Liver (tissue), 7 donors: ENCODE measurements at regions not wholly inside any gene's neighbourhood (a gene's known extent, or its start where the extent isn't known, plus 50 kb on each side); places are given as distances from the start of the nearest gene placed in this dataset.

Experiments used
- DNase-seq: peaks from one replicate; pipeline ENCODE4 v3.0.0-alpha.2; 2017; ENCODE audit warnings: low spot score
- H3K27ac ChIP-seq, 2 donors: one replicate each; pipeline ENCODE4 v1.7.0; 2013; ENCODE audit warnings: inconsistent platforms in 2 of 2, low read length in 2 of 2, control low read depth in 1 of 2, low read depth in 1 of 2, mild to moderate bottlenecking in 1 of 2
- H3K27me3 ChIP-seq, 4 donors: one replicate each; pipeline versions ENCODE4 v1.6.1 to v1.7.0; 2013; ENCODE audit warnings: low read length in 3 of 4, inconsistent platforms in 1 of 4, mild to moderate bottlenecking in 1 of 4, moderate library complexity in 1 of 4; ENCODE audit not compliant: control insufficient read depth in 4 of 4, insufficient read depth in 4 of 4
- H3K36me3 ChIP-seq, 4 donors: one replicate each; pipeline versions ENCODE4 v1.6.1 to v1.7.0; 2013; ENCODE audit warnings: low read length in 3 of 4, mild to moderate bottlenecking in 3 of 4, low read depth in 1 of 4, moderate library complexity in 1 of 4; ENCODE audit not compliant: control insufficient read depth in 4 of 4, insufficient read depth in 3 of 4
- H3K4me1 ChIP-seq, 4 donors: one replicate each; pipeline versions ENCODE4 v1.6.1 to v1.7.0; 2013; ENCODE audit warnings: low read length in 3 of 4, mild to moderate bottlenecking in 3 of 4, moderate library complexity in 1 of 4; ENCODE audit not compliant: control insufficient read depth in 4 of 4, insufficient read depth in 4 of 4
- H3K4me3 ChIP-seq, 3 donors: one replicate each; pipeline versions ENCODE4 v1.6.1 to v1.7.0; 2013; ENCODE audit warnings: low read length in 3 of 3, control low read depth in 1 of 3, low read depth in 1 of 3, mild to moderate bottlenecking in 1 of 3
- H3K9ac ChIP-seq, 2 donors: one replicate each; pipeline ENCODE4 v1.7.0; 2013; ENCODE audit warnings: low read length in 2 of 2, mild to moderate bottlenecking in 2 of 2, moderate library complexity in 2 of 2, control low read depth in 1 of 2, low read depth in 1 of 2
- H3K9me3 ChIP-seq, 4 donors: one replicate each; pipeline versions ENCODE4 v1.6.1 to v1.7.0; 2013; ENCODE audit warnings: low read length in 3 of 4; ENCODE audit not compliant: control insufficient read depth in 4 of 4
- FOXA1 ChIP-seq: IDR thresholded peaks from 2 replicates; pipeline ENCODE4 v1.6.1; 2016; ENCODE audit warnings: antibody characterized with exemption
- HNF4G ChIP-seq: IDR thresholded peaks from 2 replicates; pipeline ENCODE4 v1.6.1; 2016; ENCODE audit warnings: antibody characterized with exemption
- WGBS: extraction: QIAGEN DNeasy Blood & Tissue Kit; methylation state at CpG from one replicate; pipeline ENCODE4 v1.1.7; 2013; 5-methylcytosine and 5-hydroxymethylcytosine counted together
- TF ChIP-seq, protein P1 (sequence below): IDR thresholded peaks from 2 replicates; pipeline ENCODE4 v1.6.1; 2016; ENCODE audit warnings: antibody characterized with exemption, mild to moderate bottlenecking
- donor health status: healthy.
- donor health status: healthy.
- donor health status: healthy.
- donor health status: healthy.

DNA sequence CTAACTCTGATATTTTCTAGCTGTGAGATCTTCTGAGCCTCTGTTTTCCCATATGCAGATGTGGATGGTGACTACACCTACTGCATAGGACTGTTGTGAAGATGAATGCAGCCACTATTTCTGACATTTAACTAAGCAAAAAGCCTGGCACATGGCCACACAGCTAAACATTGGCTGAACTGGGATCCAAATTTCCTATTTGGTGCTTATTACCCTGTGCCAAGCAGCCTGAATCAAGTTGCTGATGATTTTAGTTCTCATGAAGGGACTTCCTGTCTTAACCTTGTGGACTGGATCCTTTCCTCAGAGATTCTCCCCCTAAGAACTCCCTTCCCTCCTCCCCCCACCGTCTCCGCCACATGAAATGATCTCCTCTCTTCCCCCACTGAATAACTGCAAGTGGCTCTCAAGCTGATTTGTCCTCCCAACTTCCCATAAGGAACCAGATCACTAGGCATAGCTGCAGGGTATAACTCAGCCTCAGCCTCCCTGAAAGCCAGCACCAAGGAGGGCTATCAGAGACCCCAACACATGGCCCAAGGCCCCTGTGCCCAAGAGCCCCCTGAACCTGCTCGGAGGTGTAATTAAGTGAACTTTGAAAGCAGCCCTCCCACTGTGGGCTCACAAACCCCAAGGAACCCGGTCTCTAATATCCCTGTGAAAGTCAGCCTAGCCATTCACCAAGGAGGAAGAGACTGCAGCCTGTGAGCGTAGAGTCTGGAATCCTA, 55.7 kb downstream of the MAFB start (continued):
- TF ChIP-seq, protein P1, sequence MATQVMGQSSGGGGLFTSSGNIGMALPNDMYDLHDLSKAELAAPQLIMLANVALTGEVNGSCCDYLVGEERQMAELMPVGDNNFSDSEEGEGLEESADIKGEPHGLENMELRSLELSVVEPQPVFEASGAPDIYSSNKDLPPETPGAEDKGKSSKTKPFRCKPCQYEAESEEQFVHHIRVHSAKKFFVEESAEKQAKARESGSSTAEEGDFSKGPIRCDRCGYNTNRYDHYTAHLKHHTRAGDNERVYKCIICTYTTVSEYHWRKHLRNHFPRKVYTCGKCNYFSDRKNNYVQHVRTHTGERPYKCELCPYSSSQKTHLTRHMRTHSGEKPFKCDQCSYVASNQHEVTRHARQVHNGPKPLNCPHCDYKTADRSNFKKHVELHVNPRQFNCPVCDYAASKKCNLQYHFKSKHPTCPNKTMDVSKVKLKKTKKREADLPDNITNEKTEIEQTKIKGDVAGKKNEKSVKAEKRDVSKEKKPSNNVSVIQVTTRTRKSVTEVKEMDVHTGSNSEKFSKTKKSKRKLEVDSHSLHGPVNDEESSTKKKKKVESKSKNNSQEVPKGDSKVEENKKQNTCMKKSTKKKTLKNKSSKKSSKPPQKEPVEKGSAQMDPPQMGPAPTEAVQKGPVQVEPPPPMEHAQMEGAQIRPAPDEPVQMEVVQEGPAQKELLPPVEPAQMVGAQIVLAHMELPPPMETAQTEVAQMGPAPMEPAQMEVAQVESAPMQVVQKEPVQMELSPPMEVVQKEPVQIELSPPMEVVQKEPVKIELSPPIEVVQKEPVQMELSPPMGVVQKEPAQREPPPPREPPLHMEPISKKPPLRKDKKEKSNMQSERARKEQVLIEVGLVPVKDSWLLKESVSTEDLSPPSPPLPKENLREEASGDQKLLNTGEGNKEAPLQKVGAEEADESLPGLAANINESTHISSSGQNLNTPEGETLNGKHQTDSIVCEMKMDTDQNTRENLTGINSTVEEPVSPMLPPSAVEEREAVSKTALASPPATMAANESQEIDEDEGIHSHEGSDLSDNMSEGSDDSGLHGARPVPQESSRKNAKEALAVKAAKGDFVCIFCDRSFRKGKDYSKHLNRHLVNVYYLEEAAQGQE, result no peak

DNA sequence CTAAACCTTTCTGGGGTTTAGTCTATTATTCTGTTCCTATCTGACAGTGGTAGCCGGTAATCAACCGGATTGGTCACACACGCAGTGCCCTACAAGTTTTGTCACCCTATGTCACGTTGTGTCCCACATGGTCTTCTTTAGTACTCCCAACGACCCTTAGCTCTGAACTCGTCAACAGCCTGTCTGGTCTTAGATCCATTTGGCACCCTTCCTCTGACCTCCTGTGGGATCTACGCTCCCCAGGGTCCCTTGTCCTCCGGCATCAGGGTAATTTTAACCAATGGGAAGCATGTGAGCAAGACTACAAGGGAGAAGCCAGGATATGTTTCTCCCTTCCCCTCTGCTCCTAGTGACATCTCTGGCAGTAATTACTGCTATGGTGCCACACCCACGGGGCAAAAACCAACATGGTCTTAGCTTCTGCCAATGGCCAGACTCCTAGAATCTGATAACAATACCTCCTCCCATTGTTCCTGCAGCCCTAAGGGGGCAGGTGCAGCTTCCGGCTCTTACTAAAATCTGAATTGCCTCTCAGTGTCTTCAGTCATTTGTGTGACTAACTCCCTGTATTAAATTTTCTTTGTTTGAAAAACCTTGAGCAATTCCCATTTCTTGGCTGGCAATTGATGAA, 56.6 kb downstream of the MAFB start:
- no peaks in the 10 kb centered on the region for H3K27me3 ChIP-seq
- no peak overlapping the region for H3K9ac ChIP-seq
- no peaks in the 10 kb centered on the region for H3K9me3 ChIP-seq
- no peak overlapping the region for H3K27ac ChIP-seq
- no peaks in the 10 kb centered on the region for H3K36me3 ChIP-seq
- 90% methylated on average over 10 of the region's 10 CpGs for WGBS
- peaks cover 0 to 22% (median 17%) of the 10 kb centered on the region in 4 donors for H3K4me1 ChIP-seq
- peak; percentile 17 for DNase-seq
- no peak overlapping the region for H3K4me3 ChIP-seq
- no peak for TF ChIP-seq HNF4G
- TF ChIP-seq, protein P1, result no peak

DNA sequence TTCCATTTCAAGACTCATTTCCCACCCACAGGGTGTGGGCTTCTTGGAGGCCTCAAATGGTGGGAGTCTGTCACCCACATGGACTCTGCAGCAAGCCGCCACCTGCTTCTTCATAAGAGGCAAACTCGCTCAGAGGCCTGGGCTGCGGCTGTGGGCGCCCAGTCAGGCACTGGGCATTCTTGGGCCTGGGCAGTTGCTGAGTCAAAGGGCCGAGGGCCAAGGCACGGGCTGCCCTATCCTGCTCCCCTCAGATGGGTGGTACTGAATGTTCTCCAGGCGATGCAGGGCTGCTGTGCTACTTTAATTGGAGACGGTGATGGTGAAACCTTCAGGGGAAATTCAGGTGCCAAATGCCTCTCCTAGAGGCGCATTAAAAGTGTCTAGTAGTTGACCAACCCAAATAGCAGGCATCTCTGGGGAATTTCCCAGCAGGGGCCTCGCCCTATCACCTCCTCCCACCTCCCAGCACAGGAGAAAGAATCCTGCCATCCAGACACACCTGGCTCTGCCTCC, 57.9 kb downstream of the MAFB start:
- H3K27ac ChIP-seq, result no peak overlapping the region
- no peak for TF ChIP-seq FOXA1
- H3K9ac ChIP-seq, result no peak overlapping the region
- H3K27me3 ChIP-seq, result no peaks in the 10 kb centered on the region
- H3K4me3 ChIP-seq, result no peak overlapping the region
- WGBS, result 96% methylated on average over 10 of the region's 10 CpGs
- peaks cover 0 to 2% (median 0%) of the 10 kb centered on the region in 4 donors for H3K9me3 ChIP-seq
- DNase-seq, result peak; percentile 10
- peaks cover 0 to 22% (median 17%) of the 10 kb centered on the region in 4 donors for H3K4me1 ChIP-seq
- H3K36me3 ChIP-seq, result no peaks in the 10 kb centered on the region

DNA sequence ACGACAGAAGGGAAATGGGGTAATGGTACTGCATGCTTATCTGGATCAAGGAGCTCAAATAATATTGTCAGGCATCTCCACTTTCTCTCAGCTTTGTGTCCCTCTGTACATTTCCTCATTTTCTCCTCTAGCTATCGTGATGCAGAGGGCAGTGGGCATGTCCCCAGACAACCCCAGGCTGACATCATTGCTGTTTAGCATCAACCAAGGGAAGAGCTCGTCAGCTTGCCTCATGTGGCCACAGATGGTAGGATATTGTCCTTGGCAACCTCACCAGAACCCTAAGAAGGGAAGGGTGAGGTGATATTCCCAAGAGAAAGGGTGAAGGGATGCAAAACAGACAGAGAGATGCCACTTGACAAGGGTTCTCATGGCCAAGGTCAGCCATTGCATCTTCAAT, 58.3 kb downstream of the MAFB start:
- H3K9ac ChIP-seq, result no peak overlapping the region
- 88% methylated on average over 3 of the region's 3 CpGs for WGBS

More for the DNA sequence above, 58.3 kb downstream of the MAFB start:
- H3K4me3 ChIP-seq, result no peak overlapping the region
- no peaks in the 10 kb centered on the region for H3K27me3 ChIP-seq
- peaks cover 0 to 22% (median 16%) of the 10 kb centered on the region in 4 donors for H3K4me1 ChIP-seq
- DNase-seq, result peak; percentile 3
- no peak for TF ChIP-seq HNF4G
- H3K9me3 ChIP-seq, result peaks cover 0 to 2% (median under 1%) of the 10 kb centered on the region in 4 donors
- H3K27ac ChIP-seq, result no peak overlapping the region
- no peaks in the 10 kb centered on the region for H3K36me3 ChIP-seq
